HG02678 (cell line): ENCODE measurements at regions not wholly inside any gene's neighbourhood (a gene's known extent, or its start where the extent isn't known, plus 50 kb on each side); places are given as distances from the start of the nearest gene placed in this dataset.
"Not testable (repeated sequence)": the region's sequence is repeated elsewhere in the genome, so short reads cannot be mapped to it uniquely, and the experiment has no call there.

Experiments
- ATAC-seq: cut with Tn5 transposase; IDR thresholded peaks from one replicate; pipeline ENCODE4 v1.9.1; 2021; ENCODE audit warnings: mild to moderate bottlenecking, moderate library complexity; ENCODE audit not compliant: unreplicated experiment

DNA sequence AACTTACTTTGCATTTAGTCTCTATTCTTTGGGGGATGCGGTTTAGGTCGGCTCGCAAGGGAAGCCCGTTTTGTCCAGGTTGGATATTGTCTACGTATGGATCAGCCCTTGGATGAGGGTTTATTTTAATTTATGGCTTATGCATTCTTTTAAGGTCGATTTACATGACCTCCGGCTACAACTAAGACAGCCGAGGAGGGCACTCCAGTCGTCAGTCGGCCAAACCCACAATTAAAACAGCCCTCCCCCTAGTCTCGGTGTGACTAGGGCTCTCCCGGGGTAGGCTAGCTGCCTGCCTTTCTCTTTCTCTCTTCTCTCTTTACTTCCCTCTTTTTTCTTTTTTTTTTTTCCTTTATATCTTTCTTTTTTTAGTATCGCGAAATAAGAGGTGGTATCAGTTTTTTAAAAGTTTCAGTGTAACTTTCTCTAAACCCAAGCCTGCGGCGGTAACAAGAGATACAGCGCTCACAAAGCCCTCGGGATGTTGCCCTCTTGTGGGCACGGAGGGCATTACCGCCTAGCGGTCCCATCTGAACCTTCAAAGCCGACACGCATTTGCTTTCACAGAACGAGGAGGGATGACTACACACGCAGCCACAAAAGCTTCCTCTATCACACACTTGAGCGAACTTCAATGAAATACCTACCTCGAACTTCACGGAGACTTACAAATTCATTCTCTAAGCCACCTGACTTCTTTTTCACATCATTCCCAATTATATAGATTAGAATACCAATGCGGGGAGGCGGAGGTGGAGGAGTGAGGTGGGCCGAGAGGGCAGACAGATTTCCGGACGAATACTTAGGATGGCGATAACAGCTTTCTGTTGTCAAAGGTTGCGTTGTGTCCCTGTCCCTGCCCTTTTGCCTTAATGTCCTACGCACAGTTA lies 132.3 kb upstream of the C11orf58 start:
- peak; percentile 92 for ATAC-seq

DNA sequence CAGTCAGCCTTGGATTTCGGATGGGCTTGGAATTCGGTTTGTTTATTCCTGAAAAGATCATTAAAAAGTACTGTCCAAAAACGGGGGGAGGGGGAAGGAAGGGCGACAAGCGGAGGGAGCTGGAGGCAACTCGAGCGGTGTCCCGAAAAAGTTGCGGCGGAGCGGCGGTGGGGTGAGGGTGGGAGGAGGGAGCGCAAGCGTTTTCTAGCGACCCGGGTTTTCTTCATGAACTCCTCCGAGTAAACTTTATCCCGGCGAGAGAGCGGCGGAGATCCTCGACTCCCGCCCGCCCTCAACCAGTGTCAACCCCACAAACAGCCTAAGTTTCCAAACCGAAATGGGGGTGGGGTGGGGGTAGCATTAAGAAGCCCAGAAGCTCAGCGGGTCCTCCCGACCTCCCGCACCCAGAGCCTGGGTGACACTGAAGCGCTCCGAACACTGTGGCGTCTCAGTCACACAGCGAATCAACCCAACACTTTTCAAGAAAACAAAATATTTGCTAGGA lies 133.0 kb upstream of the C11orf58 start:
- no peak for ATAC-seq

DNA sequence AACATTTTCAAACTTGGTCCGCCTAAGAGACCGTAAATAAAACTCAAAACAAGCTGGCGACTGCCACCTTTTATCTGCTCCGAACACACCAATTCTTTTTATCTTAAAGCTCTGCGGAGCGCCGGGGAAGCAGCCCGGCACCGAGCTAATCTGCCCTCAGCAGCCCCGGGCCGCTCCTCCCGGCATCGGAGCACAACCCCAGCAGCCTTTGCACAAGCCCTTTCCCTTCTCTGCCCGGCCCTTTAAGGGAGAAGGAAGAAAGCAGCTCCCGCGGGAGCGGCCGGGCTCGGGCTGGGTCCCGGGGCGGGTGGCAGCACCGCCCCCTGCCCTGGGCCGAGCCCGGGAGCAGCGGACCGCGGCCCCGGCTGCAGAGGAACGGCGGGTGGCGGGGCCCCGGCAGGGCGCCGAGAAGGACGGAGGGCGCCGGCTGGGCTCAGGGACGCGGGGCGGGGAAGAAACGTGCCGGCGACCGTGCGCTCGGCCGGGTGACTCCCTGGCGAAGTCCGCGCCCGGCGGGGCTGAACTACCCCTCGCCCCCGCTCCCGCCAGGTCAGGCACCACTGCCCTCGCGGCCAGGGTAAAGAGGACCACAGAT lies 133.6 kb upstream of the C11orf58 start:
- no peak for ATAC-seq

DNA sequence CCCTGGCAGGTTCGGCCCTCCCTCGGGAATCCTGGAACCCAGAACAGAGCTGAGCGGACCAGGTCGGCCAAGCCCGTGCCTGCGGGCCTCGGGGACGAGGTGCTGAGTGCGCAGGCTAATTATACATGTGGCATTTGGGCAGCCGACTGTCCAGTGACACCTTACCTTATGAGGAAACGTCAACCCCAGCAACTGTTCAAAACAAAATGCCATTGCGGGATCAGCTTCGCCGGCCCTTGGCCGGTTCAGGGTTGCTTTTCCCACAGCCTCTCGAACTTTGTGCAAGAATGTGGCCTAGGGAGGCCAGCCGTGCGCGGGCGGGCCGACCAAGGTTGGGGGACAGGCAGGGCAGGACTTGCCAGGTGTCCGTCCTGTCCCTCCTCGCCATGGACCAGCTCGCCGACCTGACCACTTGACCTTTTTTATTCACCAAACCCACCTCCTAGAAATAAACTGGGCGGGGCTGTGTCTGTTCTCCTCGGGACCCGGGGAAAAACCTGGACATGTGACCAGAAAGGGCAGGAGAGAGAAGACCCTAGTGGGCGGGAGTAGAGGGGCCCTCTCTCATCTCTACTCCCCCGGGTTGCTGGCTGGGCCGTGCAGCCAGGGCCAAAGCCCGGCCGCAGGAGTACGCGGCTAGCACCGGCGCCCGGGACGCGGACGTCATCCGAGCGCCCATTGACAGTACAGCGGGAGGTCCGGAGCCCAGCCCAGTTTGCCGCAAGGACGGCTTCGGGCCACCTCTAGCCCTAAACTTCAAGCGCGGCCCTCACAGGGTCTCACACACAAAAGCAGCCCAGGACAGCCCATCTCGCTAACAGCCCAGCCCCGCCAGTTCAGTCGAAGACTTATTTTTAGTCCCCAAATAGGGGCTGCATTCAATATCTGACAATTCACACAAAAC lies 134.3 kb upstream of the C11orf58 start:
- ATAC-seq = no peak

DNA sequence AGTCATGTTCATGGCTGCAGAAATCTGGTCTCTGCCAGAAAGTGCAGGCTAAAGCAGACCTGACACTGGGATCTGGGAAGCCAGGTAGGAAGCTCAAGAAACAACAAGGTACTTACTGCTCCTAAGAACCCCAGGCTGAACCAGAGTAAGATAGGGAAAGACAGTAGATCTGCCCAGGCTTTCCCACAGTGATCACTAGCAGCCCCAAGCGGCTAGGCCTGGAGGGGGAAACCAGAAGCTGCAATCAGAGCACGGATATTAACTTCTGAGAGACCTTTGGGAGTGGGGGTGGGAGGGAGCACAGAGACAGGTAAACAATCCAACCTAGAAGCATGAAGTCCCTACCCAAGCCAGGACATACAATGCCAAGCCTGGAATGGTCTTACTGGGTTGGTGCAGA lies 135.2 kb upstream of the C11orf58 start:
- ATAC-seq = no peak

DNA sequence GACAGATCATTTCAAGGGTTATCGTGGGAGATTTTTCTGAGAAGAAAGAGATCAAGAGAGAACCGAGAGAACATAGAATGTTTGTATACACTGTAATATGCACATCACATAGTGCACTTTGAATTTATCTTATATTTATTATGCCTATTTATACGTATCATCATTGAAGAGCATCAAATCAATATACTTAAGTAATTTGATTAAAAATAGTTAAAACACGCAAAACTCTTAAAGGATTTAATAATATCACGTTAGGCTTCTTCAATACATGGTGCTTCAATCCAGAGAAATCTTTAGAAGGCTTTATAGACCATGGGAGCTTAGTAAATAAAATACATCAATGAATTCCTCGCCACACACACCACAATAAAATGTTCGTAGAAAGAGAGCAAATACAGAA lies 139.5 kb upstream of the C11orf58 start:
- no peak for ATAC-seq

DNA sequence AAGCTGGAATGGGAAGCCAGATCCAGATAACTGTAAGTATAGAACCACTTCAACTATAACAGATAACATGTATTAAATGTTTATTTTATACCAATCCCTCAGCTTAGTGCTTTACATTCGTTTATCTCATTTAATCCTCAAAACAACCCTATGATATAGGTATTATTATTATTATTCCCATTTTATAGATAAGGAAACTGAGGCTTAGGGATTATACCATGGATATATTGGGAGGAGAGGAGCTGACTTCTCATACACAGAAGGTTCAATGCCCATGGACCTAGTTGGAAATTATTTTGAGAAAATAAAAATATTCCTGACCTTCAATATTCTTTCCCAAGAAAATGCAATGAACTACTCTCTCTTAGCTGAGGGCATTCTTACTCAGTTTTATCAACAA lies 140.4 kb upstream of the C11orf58 start:
- ATAC-seq = no peak

DNA sequence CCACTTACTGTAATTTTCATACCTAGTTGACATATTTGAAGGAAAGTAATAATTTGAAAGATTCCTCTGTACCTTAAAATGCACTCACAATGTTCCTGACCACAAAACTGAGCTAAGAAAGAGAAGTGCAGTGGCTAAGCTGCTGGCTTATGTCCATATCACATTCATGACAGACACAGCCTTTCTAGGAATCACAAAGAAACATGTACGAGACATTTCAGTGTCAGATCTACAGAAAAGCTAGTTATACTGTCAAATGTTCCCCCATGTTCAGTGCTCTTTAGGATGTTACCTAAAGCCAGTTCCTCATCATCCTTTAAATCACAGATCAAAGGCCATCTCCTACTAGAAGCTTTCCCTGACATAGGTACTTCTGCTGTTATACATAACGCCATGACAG lies 142.2 kb upstream of the C11orf58 start:
- no peak for ATAC-seq

DNA sequence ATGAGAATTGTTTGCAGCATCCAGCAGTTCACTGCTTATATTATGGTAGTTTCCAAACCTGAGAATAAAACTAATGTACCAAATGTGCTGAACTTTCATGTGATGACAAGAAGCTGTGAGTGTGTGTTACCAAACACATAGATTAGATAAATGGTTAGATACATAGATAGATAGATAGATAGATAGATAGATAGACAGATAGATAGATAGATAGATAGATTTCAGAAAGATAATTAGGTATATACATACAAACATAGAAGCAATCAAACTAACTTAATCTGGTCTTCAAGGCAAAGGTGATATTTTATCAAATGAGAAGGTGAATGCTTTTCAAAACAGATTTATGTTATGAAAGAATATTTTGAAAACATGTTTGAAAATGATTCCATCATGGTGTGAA lies 147.3 kb upstream of the C11orf58 start:
- ATAC-seq = no peak

DNA sequence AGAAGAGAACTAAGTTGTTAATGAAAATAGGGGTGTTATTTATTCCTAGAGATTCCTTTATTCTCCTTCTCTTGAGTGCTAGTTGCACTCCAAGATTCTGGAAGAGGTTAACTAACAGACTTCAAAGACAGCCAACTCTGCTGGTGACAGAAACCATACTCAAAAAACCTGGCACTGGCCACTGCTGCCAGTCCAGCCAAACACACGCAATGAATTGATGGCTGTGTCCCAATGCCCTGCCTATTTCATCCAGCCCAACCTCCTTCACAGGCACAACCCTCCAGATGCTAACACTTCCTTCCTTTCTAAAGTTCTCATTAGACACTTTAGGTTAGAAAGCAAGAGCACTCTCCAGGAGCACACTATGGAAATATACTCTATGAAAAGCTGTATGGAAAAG lies 150.8 kb upstream of the C11orf58 start:
- no peak for ATAC-seq

DNA sequence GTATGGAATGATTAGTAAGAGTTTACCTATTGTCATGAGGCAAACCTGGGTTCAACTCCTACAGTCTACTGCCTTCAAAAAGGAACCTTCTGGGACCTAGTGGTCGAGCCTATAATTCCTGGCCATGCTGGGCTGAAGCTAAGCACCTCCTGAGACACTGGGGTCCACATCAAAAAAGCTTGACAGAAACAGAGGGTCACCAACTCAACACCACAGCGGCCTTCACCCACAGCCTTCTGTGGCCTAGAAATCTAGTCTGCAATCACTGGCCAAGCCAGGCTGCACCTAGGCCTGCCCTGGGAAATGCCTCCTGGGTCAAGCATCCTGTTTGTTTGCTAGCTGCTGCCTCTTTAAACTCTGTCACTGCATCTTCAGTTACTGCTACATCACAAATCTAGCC lies 153.9 kb upstream of the C11orf58 start:
- ATAC-seq = no peak

DNA sequence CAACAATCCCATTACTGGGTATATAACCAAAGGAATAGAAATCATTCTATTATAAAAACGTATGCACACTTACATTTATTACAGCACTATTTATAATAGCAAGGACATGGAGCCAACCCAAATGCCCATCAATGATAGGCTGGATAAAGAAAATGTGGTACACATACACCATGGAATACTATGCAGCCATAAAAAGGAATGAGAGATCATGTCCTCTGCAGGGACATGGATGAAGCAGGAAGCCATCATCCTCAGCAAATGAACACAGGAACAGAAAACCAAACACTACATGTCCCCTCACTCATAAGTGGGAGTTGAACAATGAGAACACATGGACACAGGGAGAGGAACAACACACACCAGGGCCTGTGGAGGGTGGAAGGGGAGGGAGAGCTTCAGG lies 157.4 kb upstream of the C11orf58 start:
- ATAC-seq = not testable (repeated sequence)

DNA sequence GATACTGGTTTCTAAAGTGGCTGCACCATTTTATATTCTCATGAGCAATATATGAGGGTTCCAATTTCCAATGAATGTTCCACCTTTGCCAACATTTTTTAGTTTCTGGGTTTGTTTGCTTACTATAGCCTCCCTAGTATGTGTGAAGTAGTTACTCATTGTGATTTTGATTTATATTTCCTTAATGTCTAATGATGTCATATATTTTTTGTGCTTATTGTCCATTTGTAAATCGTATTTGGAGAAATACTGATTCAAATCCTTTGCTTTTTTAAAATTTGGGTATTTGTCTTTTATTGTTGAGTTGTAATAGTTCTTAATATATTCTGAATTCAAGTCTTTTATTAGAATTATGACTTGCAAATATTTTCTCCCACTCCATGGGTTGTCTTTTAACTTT lies 161.0 kb upstream of the C11orf58 start:
- no peak for ATAC-seq

DNA sequence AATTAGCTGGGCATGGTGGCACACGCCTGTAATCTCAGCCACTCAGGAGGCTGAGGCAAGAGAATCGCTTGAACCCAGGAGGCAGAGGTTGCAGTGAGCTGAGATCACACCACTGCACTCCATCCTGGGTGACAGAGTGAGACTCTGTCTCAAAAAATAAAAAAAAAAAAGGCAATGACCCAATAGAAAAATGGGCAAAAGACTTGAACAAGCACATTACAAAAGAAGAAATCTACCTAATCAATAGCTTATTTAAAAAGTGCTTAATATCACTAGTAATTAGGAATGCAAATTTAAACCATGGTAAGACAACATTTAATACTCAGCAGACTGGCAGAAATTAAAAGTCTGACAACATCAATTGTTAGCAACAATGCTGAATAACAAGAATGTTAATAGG lies 163.6 kb upstream of the C11orf58 start:
- ATAC-seq = not testable (repeated sequence)

DNA sequence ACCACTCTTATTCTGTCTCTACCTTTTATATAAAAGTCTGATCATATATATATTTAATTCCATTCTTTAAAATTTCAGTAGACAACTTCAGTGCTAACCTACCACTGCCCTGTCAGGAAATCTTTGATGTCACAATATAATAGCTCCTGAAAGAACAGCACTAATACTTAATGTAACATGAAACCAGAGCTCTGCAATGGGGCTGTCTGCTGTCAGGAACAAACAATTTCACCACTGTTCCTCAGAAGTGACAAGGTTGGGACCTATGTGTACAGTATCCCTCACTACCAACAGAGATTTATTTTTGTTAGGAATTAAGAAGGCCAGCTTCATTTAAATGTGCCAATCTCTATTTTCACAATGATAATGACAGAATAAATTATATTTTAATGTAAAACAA lies 165.5 kb upstream of the C11orf58 start:
- ATAC-seq = no peak

DNA sequence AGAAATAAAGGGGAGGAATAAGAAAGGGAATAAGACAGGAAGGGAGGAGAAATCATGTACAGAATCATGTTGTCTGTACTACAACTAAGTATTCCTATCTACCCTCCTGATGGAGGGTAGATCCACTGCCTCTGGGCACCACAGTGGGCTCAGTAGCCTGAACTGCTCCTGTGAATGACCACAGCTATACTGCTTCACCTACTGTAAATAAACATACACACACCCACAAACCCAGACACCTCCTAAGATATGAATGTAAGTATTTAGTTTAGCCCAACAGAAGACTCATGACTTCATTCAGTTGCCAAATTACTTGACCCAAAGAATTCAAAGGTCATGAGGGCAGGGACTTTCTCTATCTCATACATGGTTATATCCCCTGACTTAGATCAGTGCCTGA lies 177.3 kb upstream of the C11orf58 start:
- no peak for ATAC-seq

DNA sequence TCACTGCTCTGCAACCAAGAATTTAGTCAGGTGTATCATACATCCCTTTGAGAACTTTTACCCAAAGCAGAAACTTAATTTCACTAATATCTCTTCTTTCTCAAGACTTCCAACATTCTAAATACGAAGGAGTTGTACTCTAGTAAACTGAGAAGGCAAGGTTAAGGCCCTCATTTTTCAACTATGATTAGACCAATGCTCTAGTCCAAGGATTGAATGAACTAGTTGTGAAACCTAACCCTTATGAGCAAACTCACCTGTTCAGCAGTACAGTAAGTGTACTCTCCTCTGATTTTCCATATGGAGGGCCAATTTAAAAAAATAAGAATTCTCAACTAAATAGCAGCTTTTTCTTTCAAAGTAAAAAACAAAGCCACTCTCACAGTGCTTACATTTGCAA lies 180.0 kb upstream of the C11orf58 start:
- no peak for ATAC-seq

DNA sequence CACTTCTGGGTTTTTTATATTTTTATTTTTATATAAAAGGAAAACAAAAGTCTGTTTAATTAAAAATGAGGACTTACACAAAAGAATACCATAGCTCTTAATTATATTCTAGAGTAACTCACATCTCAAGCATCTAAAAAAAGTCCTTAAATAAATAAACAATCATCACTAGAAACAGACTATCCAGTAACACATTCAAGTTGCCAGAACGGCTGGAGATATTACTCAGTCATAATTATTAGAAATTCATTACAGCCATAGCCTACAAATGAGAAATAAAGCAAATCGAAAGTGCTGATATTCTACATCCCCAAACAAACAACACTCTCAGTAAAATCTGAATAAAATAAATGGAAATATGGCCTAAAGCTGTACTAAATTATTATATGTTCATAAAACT lies 182.5 kb upstream of the C11orf58 start:
- no peak for ATAC-seq

DNA sequence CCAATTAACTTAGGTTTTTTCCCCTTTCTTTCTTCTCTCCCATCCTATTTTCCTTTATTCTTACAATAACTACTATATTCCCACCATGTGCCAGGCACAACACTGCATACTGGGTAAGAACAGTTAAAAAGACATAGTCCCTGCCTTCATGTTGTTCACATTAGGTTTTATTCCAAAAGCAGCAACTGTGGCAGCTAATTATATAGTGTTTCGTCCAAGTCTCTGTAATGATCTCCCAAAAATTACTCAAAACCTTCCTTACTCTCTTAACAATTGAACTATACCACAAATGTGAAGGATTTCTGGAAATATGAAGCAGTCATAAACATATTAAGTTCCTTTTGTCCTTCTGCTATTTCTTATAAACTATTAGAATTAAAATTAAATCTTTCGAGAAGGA lies 184.1 kb upstream of the C11orf58 start:
- no peak for ATAC-seq

DNA sequence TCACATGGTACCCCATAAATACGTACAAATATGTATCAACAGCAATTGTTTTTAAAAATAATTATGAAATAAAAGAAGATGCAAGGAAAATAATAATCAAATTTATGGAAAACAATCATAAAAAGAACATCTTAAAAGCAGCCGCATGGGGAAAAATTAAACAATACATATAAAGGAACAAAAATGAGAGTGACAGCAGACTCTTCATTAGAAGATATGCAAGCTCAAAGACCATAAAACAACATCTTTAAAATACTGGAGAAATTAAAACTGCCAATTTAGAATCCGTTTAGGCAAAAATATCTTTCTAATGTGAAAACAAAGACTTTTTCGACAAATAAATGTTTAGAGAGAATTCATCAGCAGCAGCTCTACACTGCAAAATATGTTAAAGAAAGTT lies 190.6 kb upstream of the C11orf58 start:
- no peak for ATAC-seq

DNA sequence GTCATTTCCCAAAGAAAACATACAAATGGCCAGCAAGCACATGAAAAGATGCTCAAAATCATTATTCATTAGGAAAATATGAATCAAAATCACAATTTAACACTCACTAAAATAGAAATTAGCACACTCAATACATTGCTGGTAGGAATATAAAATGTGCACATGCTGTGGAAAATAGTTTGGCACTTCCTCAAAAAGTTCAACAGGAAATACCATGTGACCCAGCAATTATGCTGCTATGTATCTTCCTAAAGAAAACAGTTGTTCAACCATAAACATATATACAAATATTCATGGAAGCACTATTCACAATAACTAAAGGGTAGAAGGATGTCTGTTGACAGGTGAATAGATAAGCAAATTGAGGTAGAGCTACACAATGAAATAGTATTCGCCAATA lies 187.3 kb upstream of the SOX6 start:
- ATAC-seq = no peak
